IMR-90 (cell line): ENCODE measurements at regions not wholly inside any gene's neighbourhood (a gene's known extent, or its start where the extent isn't known, plus 50 kb on each side); places are given as distances from the start of the nearest gene placed in this dataset.

Source experiments
- ATAC-seq: fragments of 200-7000 bp; cut with Tn5 transposase; 2 replicates; pipeline ENCODE4 v1.9.1; 2020; ENCODE audit warnings: low read depth, mild to moderate bottlenecking, moderate library complexity
- BruUV-seq: library from RNA; stranded (reverse); fragments of 400-500 nt; replicated peaks from 2 replicates; lab custom pipeline; 2021; lab: Mats Ljungman, UMichigan
- CTCF ChIA-PET: fragments of 300-600 bp; formaldehyde crosslinking; extraction: SDS; loops from one replicate; lab custom pipeline; 2021; ENCODE audit warnings: antibody characterized with exemption; lab: Yijun Ruan, JAX
- POLR2A ChIA-PET: fragments of 300-600 bp; sonication (Branson Sonifier 250); formaldehyde crosslinking; loops from one replicate; lab custom pipeline; 2022; ENCODE audit warnings: antibody characterized with exemption; ENCODE audit not compliant: unreplicated experiment; lab: Charles Lee
- DNase-seq: peaks from one replicate; pipeline ENCODE4 v3.0.0; 2013
- H2AFZ ChIP-seq: replicated peaks from 2 replicates; pipeline ENCODE3; 2013; ENCODE audit warnings: low read length, mild to moderate bottlenecking; ENCODE audit not compliant: poor library complexity
- H2AK5ac ChIP-seq: 2 replicates; pipeline ENCODE4 v1.6.1; 2013; ENCODE audit warnings: low read depth, low read length, inconsistent platforms
- H2AK9ac ChIP-seq: replicated peaks from 2 replicates; pipeline ENCODE3; 2013; ENCODE audit warnings: mild to moderate bottlenecking, low read depth, low read length, moderate library complexity; ENCODE audit not compliant: poor library complexity
- H2BK120ac ChIP-seq: 2 replicates; pipeline ENCODE4 v1.6.1; 2013; ENCODE audit warnings: low read depth, low read length, inconsistent platforms
- H2BK15ac ChIP-seq: 3 replicates; pipeline ENCODE4 v1.6.1; 2013; ENCODE audit warnings: low read depth, low read length, inconsistent platforms
- H2BK20ac ChIP-seq: 2 replicates; pipeline ENCODE4 v1.6.1; 2013; ENCODE audit warnings: low read depth, mild to moderate bottlenecking, inconsistent platforms, low read length, moderate library complexity
- H2BK5ac ChIP-seq: 2 replicates; pipeline ENCODE4 v1.6.1; 2013; ENCODE audit warnings: mild to moderate bottlenecking, low read depth, low read length, inconsistent platforms; ENCODE audit not compliant: poor library complexity, severe bottlenecking
- H3K14ac ChIP-seq: replicated peaks from 2 replicates; pipeline ENCODE4 v1.6.1; 2013; ENCODE audit warnings: low read depth, low read length, inconsistent platforms
- H3K18ac ChIP-seq: 2 replicates; pipeline ENCODE4 v1.6.1; 2013; ENCODE audit warnings: low read depth, low read length, control low read depth
- H3K23ac ChIP-seq: 2 replicates; pipeline ENCODE4 v1.6.1; 2013; ENCODE audit warnings: low read depth, low read length, inconsistent platforms
- H3K27ac ChIP-seq: 2 replicates; pipeline ENCODE4 v1.5.1; 2013; ENCODE audit warnings: mild to moderate bottlenecking, control low read depth, low read length; ENCODE audit not compliant: insufficient read depth
- H3K27me3 ChIP-seq: 2 replicates; pipeline ENCODE4 v1.6.1; 2013; ENCODE audit warnings: low read length; ENCODE audit not compliant: control insufficient read depth, insufficient read depth
- H3K36me3 ChIP-seq: 2 replicates; pipeline ENCODE4 v1.6.1; 2013; ENCODE audit warnings: low read length, mixed read lengths; ENCODE audit not compliant: control insufficient read depth, insufficient read depth
- H3K4ac ChIP-seq: 2 replicates; pipeline ENCODE4 v1.6.1; 2013; ENCODE audit warnings: low read depth, low read length, inconsistent platforms
- H3K4me1 ChIP-seq: 2 replicates; pipeline ENCODE4 v1.6.1; 2013; ENCODE audit warnings: low read length, mixed read lengths; ENCODE audit not compliant: control insufficient read depth, insufficient read depth
- H3K4me2 ChIP-seq: 2 replicates; pipeline ENCODE4 v1.6.1; 2013; ENCODE audit warnings: low read depth, mild to moderate bottlenecking, control low read depth, low read length, moderate library complexity
- H3K4me3 ChIP-seq: 2 replicates; pipeline ENCODE4 v1.5.1; 2013; ENCODE audit warnings: low read depth, mild to moderate bottlenecking, control low read depth, low read length, moderate library complexity; ENCODE audit not compliant: insufficient read depth
- H3K56ac ChIP-seq: 2 replicates; pipeline ENCODE4 v1.6.1; 2013; ENCODE audit warnings: low read length, inconsistent platforms; ENCODE audit not compliant: insufficient read depth; ENCODE audit errors: extremely low read depth
- H3K79me1 ChIP-seq, 2 experiments: 2 replicates each; pipeline ENCODE4 v1.6.1; 2013; ENCODE audit warnings: low read length in 2 of 2, inconsistent platforms in 1 of 2, low read depth in 1 of 2
- H3K9ac ChIP-seq: 2 replicates; pipeline ENCODE4 v1.6.1; 2013; ENCODE audit warnings: low read depth, low read length, control low read depth
- H3K9me1 ChIP-seq: 2 replicates; pipeline ENCODE4 v1.6.1; 2013; ENCODE audit warnings: low read length, inconsistent platforms; ENCODE audit not compliant: insufficient read depth
- H3K9me3 ChIP-seq: 2 replicates; pipeline ENCODE4 v1.6.1; 2013; ENCODE audit warnings: low read length; ENCODE audit not compliant: control insufficient read depth, insufficient read depth
- H4K20me1 ChIP-seq: 2 replicates; pipeline ENCODE4 v1.6.1; 2013; ENCODE audit warnings: low read length, inconsistent platforms; ENCODE audit not compliant: insufficient read depth
- H4K5ac ChIP-seq: 2 replicates; pipeline ENCODE4 v1.6.1; 2013; ENCODE audit warnings: mild to moderate bottlenecking, low read depth, low read length, control low read depth
- H4K8ac ChIP-seq, 2 experiments: 2 replicates each; pipeline ENCODE4 v1.6.1; 2013; ENCODE audit warnings: low read depth in 2 of 2, low read length in 2 of 2, control low read depth in 1 of 2, inconsistent platforms in 1 of 2
- H4K91ac ChIP-seq: 2 replicates; pipeline ENCODE4 v1.6.1; 2013; ENCODE audit warnings: low read depth, low read length, inconsistent platforms; ENCODE audit not compliant: insufficient read depth
- BHLHE40 ChIP-seq: fragments of 150-350 bp; IDR thresholded peaks from 2 replicates; pipeline ENCODE4 v1.6.1; 2016; ENCODE audit warnings: mild to moderate bottlenecking, low read depth, low read length
- CEBPB ChIP-seq: IDR thresholded peaks from 2 replicates; pipeline ENCODE4 v1.6.1; 2012; ENCODE audit warnings: low read depth, low read length, improper control_type of control experiment
- CHD1 ChIP-seq: IDR thresholded peaks from 2 replicates; pipeline ENCODE4 v1.6.1; 2012; ENCODE audit warnings: low read depth, low read length, improper control_type of control experiment
- FOS ChIP-seq: fragments of 150-350 bp; IDR thresholded peaks from 2 replicates; pipeline ENCODE4 v1.6.1; 2016; ENCODE audit warnings: low read depth, low read length
- MAFK ChIP-seq: IDR thresholded peaks from 2 replicates; pipeline ENCODE4 v1.6.1; 2012; ENCODE audit warnings: low read depth, low read length, improper control_type of control experiment
- MAZ ChIP-seq: IDR thresholded peaks from 2 replicates; pipeline ENCODE4 v1.6.1; 2012; ENCODE audit warnings: low read depth, mild to moderate bottlenecking, low read length, improper control_type of control experiment, moderate library complexity, borderline replicate concordance
- MXI1 ChIP-seq: IDR thresholded peaks from 2 replicates; pipeline ENCODE4 v1.6.1; 2012; ENCODE audit warnings: low read depth, mild to moderate bottlenecking, low read length, moderate library complexity, borderline replicate concordance
- NFE2L2 ChIP-seq: fragments of 150-350 bp; IDR thresholded peaks from 2 replicates; pipeline ENCODE4 v1.6.1; 2016; ENCODE audit warnings: low read depth, mild to moderate bottlenecking, low read length
- POLR2A ChIP-seq: IDR thresholded peaks from 2 replicates; pipeline ENCODE4 v1.6.1; 2012; ENCODE audit warnings: mild to moderate bottlenecking, low read depth, low read length
- RAD21 ChIP-seq: IDR thresholded peaks from 2 replicates; pipeline ENCODE4 v1.6.1; 2012; ENCODE audit warnings: low read length, improper control_type of control experiment
- RCOR1 ChIP-seq: IDR thresholded peaks from 2 replicates; pipeline ENCODE4 v1.6.1; 2012; ENCODE audit warnings: mild to moderate bottlenecking, low read length, improper control_type of control experiment; ENCODE audit not compliant: insufficient replicate concordance
- RFX5 ChIP-seq: IDR thresholded peaks from 2 replicates; pipeline ENCODE4 v1.8.0; 2012; ENCODE audit warnings: low read depth, mild to moderate bottlenecking, low read length, moderate library complexity
- SMC3 ChIP-seq: fragments of 150-350 bp; IDR thresholded peaks from 2 replicates; pipeline ENCODE4 v1.6.1; 2016; ENCODE audit warnings: low read depth, mild to moderate bottlenecking, antibody characterized with exemption, low read length, moderate library complexity
- WGBS, 2 experiments: methylation state at CpG; one replicate each; pipeline versions ENCODE4 v1.1.5 to v1.1.7; 2013; ENCODE audit warnings: missing lambda C conversion rate in 2 of 2; ENCODE audit not compliant: insufficient read length in 1 of 2; ENCODE audit errors: extremely low coverage in 2 of 2; 5-methylcytosine and 5-hydroxymethylcytosine counted together
- dilution Hi-C: fragments of 300-500 bp; cut with HindIII; formaldehyde crosslinking; loops from one replicate; pipeline ENCODE4 v1.14.3; 2018; ENCODE audit warnings: low sequenced_read_pairs; ENCODE audit not compliant: unreplicated experiment
- in situ Hi-C: fragments of 300-500 bp; cut with MboI; formaldehyde crosslinking; loops from 3 replicates; pipeline ENCODE4 v1.14.3; 2019; ENCODE audit warnings: low sequenced_read_pairs, inconsistent platforms, mixed read lengths
- intact Hi-C: fragments of 100-400 bp; cut with micrococcal nuclease; formaldehyde crosslinking; loops from 2 replicates; pipeline ENCODE4 v1.10.0; 2022
- TF ChIP-seq, protein P1 (sequence below): fragments of 150-350 bp; IDR thresholded peaks from 2 replicates; pipeline ENCODE4 v1.6.1; 2016; ENCODE audit warnings: low read depth, mild to moderate bottlenecking, low read length, moderate library complexity, borderline replicate concordance
- TF ChIP-seq, protein P2 (sequence below): fragments of 150-350 bp; IDR thresholded peaks from 2 replicates; pipeline ENCODE4 v1.6.1; 2017; ENCODE audit warnings: mild to moderate bottlenecking, antibody characterized with exemption, low read length, low read depth
- TF ChIP-seq, protein P3 (sequence below): conservative IDR thresholded peaks from 2 replicates; pipeline ENCODE4 v1.5.1; 2012; ENCODE audit warnings: mild to moderate bottlenecking, low read depth, low read length, improper control_type of control experiment

DNA sequence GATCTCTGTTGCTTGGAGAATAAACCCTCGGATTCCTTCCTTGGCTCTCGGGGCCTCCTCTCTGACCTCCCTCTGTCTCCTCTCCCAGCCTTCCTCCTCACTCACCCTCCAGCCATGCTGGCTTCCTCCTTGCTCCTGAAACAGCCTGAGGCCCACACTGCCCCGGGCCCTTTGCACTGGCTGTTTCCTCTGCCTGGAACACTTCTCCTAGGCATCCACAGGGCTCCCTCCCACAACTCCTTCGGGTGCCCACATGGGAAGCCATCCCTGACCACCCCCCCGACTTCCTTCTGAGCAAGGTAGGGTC is 87.7 kb downstream of the CEBPB start:
- Histone ChIP-seq H3K36me3 (no peaks in the 10 kb centered on the region), H3K18ac (no peak overlapping the region; the same call in 1 of the 2 replicates), H2AK5ac (peak overlapping the region; percentile 70; the same call in 1 of the 2 replicates), H4K8ac (no peak overlapping the region; a peak in 1 of 4 replicates), H2BK5ac (no peak overlapping the region), H3K27ac (no peak overlapping the region), H2BK20ac (peak overlapping the region; percentile 58; the same call in 1 of the 2 replicates), H3K4ac (peak overlapping the region; percentile 81; the same call in 1 of the 2 replicates), H3K79me1 (peaks cover 0 to 3% of the 10 kb centered on the region in 2 experiments; a peak in 1 of 4 replicates), H3K9ac (no peak overlapping the region), H2AFZ (peak overlapping the region; percentile 18), H3K4me1 (peaks cover 3% of the 10 kb centered on the region; the same call in 1 of the 2 replicates), H3K9me3 (no peaks in the 10 kb centered on the region), H2AK9ac (peak overlapping the region; percentile 11), H4K91ac (peak overlapping the region; percentile 44; the same call in 1 of the 2 replicates), H3K14ac (no peak overlapping the region; the same call in 1 of the 2 replicates), H2BK120ac (peak overlapping the region; percentile 59), H3K56ac (no peak overlapping the region), H3K27me3 (no peaks in the 10 kb centered on the region), H2BK15ac (peak overlapping the region; percentile 71; the same call in 1 of the 3 replicates), H3K9me1 (peaks cover 14% of the 10 kb centered on the region), H4K20me1 (no peaks in the 10 kb centered on the region), H3K4me2 (no peak overlapping the region), H3K4me3 (no peak overlapping the region), H4K5ac (peak overlapping the region; percentile 21; the same call in 1 of the 2 replicates), H3K23ac (no peak overlapping the region)
- dilution Hi-C loops (no loop called here), in situ Hi-C loops (no loop called here), intact Hi-C loops (no loop called here)
- WGBS, 2 experiments: 82% methylated on average over 2 of the region's 5 CpGs; no CpG with 5 or more reads in 1 of the 2 experiments
- no TSS peak for BruUV-seq
- TF ChIP-seq CEBPB (no peak), CHD1 (no peak), MAFK (no peak), NFE2L2 (no peak), POLR2A (no peak), MAZ (no peak), SMC3 (no peak), RAD21 (no peak), RCOR1 (no peak), RFX5 (no peak), BHLHE40 (no peak), FOS (no peak), MXI1 (no peak)
- TF ChIP-seq, protein P1, sequence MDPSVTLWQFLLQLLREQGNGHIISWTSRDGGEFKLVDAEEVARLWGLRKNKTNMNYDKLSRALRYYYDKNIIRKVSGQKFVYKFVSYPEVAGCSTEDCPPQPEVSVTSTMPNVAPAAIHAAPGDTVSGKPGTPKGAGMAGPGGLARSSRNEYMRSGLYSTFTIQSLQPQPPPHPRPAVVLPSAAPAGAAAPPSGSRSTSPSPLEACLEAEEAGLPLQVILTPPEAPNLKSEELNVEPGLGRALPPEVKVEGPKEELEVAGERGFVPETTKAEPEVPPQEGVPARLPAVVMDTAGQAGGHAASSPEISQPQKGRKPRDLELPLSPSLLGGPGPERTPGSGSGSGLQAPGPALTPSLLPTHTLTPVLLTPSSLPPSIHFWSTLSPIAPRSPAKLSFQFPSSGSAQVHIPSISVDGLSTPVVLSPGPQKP: no peak
- TF ChIP-seq, protein P2, sequence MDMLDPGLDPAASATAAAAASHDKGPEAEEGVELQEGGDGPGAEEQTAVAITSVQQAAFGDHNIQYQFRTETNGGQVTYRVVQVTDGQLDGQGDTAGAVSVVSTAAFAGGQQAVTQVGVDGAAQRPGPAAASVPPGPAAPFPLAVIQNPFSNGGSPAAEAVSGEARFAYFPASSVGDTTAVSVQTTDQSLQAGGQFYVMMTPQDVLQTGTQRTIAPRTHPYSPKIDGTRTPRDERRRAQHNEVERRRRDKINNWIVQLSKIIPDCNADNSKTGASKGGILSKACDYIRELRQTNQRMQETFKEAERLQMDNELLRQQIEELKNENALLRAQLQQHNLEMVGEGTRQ: no peak
- TF ChIP-seq, protein P3, sequence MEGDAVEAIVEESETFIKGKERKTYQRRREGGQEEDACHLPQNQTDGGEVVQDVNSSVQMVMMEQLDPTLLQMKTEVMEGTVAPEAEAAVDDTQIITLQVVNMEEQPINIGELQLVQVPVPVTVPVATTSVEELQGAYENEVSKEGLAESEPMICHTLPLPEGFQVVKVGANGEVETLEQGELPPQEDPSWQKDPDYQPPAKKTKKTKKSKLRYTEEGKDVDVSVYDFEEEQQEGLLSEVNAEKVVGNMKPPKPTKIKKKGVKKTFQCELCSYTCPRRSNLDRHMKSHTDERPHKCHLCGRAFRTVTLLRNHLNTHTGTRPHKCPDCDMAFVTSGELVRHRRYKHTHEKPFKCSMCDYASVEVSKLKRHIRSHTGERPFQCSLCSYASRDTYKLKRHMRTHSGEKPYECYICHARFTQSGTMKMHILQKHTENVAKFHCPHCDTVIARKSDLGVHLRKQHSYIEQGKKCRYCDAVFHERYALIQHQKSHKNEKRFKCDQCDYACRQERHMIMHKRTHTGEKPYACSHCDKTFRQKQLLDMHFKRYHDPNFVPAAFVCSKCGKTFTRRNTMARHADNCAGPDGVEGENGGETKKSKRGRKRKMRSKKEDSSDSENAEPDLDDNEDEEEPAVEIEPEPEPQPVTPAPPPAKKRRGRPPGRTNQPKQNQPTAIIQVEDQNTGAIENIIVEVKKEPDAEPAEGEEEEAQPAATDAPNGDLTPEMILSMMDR: no peak
- CTCF ChIA-PET: no interaction called here
- DNase-seq: no peak
- ATAC-seq: no peak
- POLR2A ChIA-PET: no interaction called here
